Neutrophil (primary cell): ENCODE measurements at regions not wholly inside any gene's neighbourhood (a gene's known extent, or its start where the extent isn't known, plus 50 kb on each side); places are given as distances from the start of the nearest gene placed in this dataset.

Source experiments
- H3K27ac ChIP-seq: fragments of 200-600 bp; sonication (generic); 2 replicates; pipeline ENCODE4 v1.5.1; 2016; ENCODE audit warnings: mild to moderate bottlenecking, moderate library complexity
- H3K27me3 ChIP-seq: fragments of 200-600 bp; sonication (generic); 2 replicates; pipeline ENCODE4 v1.6.0; 2016; ENCODE audit warnings: mild to moderate bottlenecking
- H3K36me3 ChIP-seq: fragments of 200-600 bp; sonication (generic); 2 replicates; pipeline ENCODE4 v1.5.1; 2017
- H3K4me1 ChIP-seq, 2 experiments: fragments of 200-600 bp in 1 of 2; sonication (generic) in 1 of 2; 1 replicate in 1 of 2; 2 replicates in 1 of 2; pipeline versions ENCODE4 v1.5.1 to v1.6.1; 2013 to 2016; ENCODE audit warnings: low read depth in 1 of 2, low read length in 1 of 2, mild to moderate bottlenecking in 1 of 2, moderate library complexity in 1 of 2; ENCODE audit not compliant: control insufficient read depth in 1 of 2, insufficient read depth in 1 of 2
- H3K4me3 ChIP-seq, 2 experiments: fragments of 200-600 bp in 1 of 2; sonication (generic) in 1 of 2; 1 replicate in 1 of 2; 2 replicates in 1 of 2; pipeline ENCODE4 v1.5.1; 2013 to 2016; ENCODE audit warnings: low read depth in 1 of 2, low read length in 1 of 2, mild to moderate bottlenecking in 1 of 2, moderate library complexity in 1 of 2
- H3K9me3 ChIP-seq: fragments of 200-600 bp; sonication (generic); 2 replicates; pipeline ENCODE4 v1.5.1; 2016
- CTCF ChIP-seq: fragments of 200-600 bp; sonication (generic); IDR thresholded peaks from 2 replicates; pipeline ENCODE4 v1.5.1; 2016; ENCODE audit warnings: antibody characterized with exemption

- H3K27me3 ChIP-seq, result no peaks in the 10 kb centered on the region
- no peak for TF ChIP-seq CTCF
- H3K4me1 ChIP-seq, result peaks cover 34 to 45% of the 10 kb centered on the region in 2 experiments
- no peaks in the 10 kb centered on the region for H3K9me3 ChIP-seq
- peak overlapping the region; percentile 46 for H3K27ac ChIP-seq
- no peaks in the 10 kb centered on the region for H3K36me3 ChIP-seq
- no peak overlapping the region for H3K4me3 ChIP-seq
These were observed 531.8 kb upstream of the JARID2 start for GRCh38 chr6:14713966-14714631.

GRCh38 chr6:14715076-14715475 is 530.8 kb upstream of the JARID2 start:
- Histone ChIP-seq H3K4me3 (no peak overlapping the region), H3K4me1 (peaks cover 44 to 55% of the 10 kb centered on the region in 2 experiments), H3K9me3 (no peaks in the 10 kb centered on the region), H3K36me3 (no peaks in the 10 kb centered on the region), H3K27me3 (no peaks in the 10 kb centered on the region), H3K27ac (peak overlapping the region; percentile 46)
- TF ChIP-seq CTCF, result no peak

GRCh38 chr6:14716499-14717146 is 529.2 kb upstream of the JARID2 start:
- no peaks in the 10 kb centered on the region for H3K27me3 ChIP-seq
- H3K27ac ChIP-seq, result peak overlapping the region; percentile 65

DNA sequence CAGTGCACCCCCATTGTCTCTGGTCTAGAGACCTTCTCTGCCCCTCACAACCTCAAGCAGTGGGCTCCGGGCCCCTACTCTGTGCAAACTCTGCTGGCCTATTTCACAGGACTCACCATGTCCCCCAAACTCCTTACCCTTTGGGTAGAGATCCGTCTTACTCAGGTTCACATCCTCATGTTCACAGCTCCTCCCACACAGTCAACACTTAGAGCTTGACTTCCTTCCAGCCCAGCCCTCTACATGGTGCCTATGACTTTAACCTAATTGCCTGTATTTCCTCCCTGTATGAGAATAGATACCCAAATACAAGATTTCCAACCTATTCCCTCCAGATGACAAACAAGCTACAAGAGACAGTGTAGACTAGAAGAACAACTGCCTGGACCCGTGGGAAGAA is 528.6 kb upstream of the JARID2 start:
- TF ChIP-seq CTCF, result no peak
- H3K4me3 ChIP-seq, result no peak overlapping the region
- no peaks in the 10 kb centered on the region for H3K36me3 ChIP-seq
- peak overlapping the region; percentile 65 for H3K27ac ChIP-seq
- no peaks in the 10 kb centered on the region for H3K9me3 ChIP-seq
- peaks cover 49 to 58% of the 10 kb centered on the region in 2 experiments for H3K4me1 ChIP-seq
- no peaks in the 10 kb centered on the region for H3K27me3 ChIP-seq

More at GRCh38 chr6:14716499-14717146, 529.2 kb upstream of the JARID2 start:
- Histone ChIP-seq H3K9me3 (no peaks in the 10 kb centered on the region), H3K4me3 (no peak overlapping the region), H3K36me3 (no peaks in the 10 kb centered on the region), H3K4me1 (peaks cover 46 to 56% of the 10 kb centered on the region in 2 experiments)
- no peak for TF ChIP-seq CTCF

- H3K4me1 ChIP-seq, result peaks cover 65 to 73% of the 10 kb centered on the region in 2 experiments
- H3K36me3 ChIP-seq, result no peaks in the 10 kb centered on the region
- peak overlapping the region; percentile 98 for H3K27ac ChIP-seq
These were observed 527.0 kb upstream of the JARID2 start for GRCh38 chr6:14718861-14719260.

More at GRCh38 chr6:14718861-14719260, 527.0 kb upstream of the JARID2 start:
- Histone ChIP-seq H3K4me3 (no peak overlapping the region), H3K27me3 (no peaks in the 10 kb centered on the region), H3K9me3 (no peaks in the 10 kb centered on the region)
- no peak for TF ChIP-seq CTCF
